HepG2 (cell line): ENCODE measurements at regions not wholly inside any gene's neighbourhood (a gene's known extent, or its start where the extent isn't known, plus 50 kb on each side); places are given as distances from the start of the nearest gene placed in this dataset.

ENCODE experiments used
- DBP ChIP-seq: sonication (generic); formaldehyde crosslinking; IDR thresholded peaks from 2 replicates; pipeline ENCODE4 v1.4.0; 2020; ENCODE audit warnings: missing genetic modification reagents; ENCODE audit errors: not compliant biosample characterization
- EP300 ChIP-seq, 3 experiments: sonication (generic) in 1 of 3; formaldehyde crosslinking in 1 of 3; IDR thresholded peaks; 2 replicates each; pipeline versions ENCODE4 v1.5.1 to v1.6.1; 2011 to 2020; ENCODE audit warnings: low read depth in 2 of 3, low read length in 2 of 3, borderline replicate concordance in 1 of 3, improper control_type of control experiment in 1 of 3, mild to moderate bottlenecking in 1 of 3, missing genetic modification reagents in 1 of 3, moderate library complexity in 1 of 3
- ESRRA ChIP-seq: sonication (generic); formaldehyde crosslinking; IDR thresholded peaks from 2 replicates; pipeline ENCODE4 v1.5.1; 2020; ENCODE audit warnings: mild to moderate bottlenecking, low read depth, missing genetic modification reagents
- FOXP1 ChIP-seq, 2 experiments: fragments of 450-650 bp in 1 of 2; IDR thresholded peaks; 2 replicates each; pipeline ENCODE4 v1.6.1; 2017 to 2018; ENCODE audit warnings: antibody characterized with exemption in 1 of 2
- HIC2 ChIP-seq: sonication (generic); formaldehyde crosslinking; IDR thresholded peaks from 2 replicates; pipeline ENCODE4 v1.9.0; 2022; ENCODE audit warnings: low read depth, missing genetic modification reagents
- JARID2 ChIP-seq: sonication (generic); formaldehyde crosslinking; IDR thresholded peaks from 2 replicates; pipeline ENCODE4 v1.8.1; 2023; ENCODE audit warnings: missing genetic modification reagents, inconsistent platforms; ENCODE audit not compliant: insufficient replicate concordance
- MIER2 ChIP-seq: IDR thresholded peaks from 2 replicates; pipeline ENCODE4 v1.6.1; 2016; ENCODE audit warnings: missing biosample characterization, missing genetic modification reagents
- NFRKB ChIP-seq: fragments of 450-650 bp; IDR thresholded peaks from 2 replicates; pipeline ENCODE4 v1.6.1; 2017
- PPARG ChIP-seq: conservative IDR thresholded peaks from 2 replicates; pipeline ENCODE4 v1.6.1; 2016; ENCODE audit warnings: missing biosample characterization, missing genetic modification reagents
- SNAI1 ChIP-seq: sonication (generic); formaldehyde crosslinking; IDR thresholded peaks from 2 replicates; pipeline ENCODE4 v1.5.0; 2020; ENCODE audit warnings: mild to moderate bottlenecking, missing genetic modification reagents, borderline replicate concordance
- THAP11 ChIP-seq: IDR thresholded peaks from 2 replicates; pipeline ENCODE4 v1.6.1; 2016; ENCODE audit warnings: missing biosample characterization, missing genetic modification reagents
- ZBTB25 ChIP-seq: IDR thresholded peaks from 2 replicates; pipeline ENCODE4 v1.6.1; 2018; ENCODE audit warnings: missing genetic modification reagents
- ZFAT ChIP-seq: sonication (generic); formaldehyde crosslinking; conservative IDR thresholded peaks from 2 replicates; pipeline ENCODE4 v1.8.1; 2023; ENCODE audit warnings: missing genetic modification reagents, inconsistent platforms
- ZFP62 ChIP-seq: sonication (generic); formaldehyde crosslinking; IDR thresholded peaks from 2 replicates; pipeline ENCODE4 v1.4.0; 2020; ENCODE audit warnings: missing genetic modification reagents
- ZFP90 ChIP-seq: sonication (generic); formaldehyde crosslinking; IDR thresholded peaks from 2 replicates; pipeline ENCODE4 v1.8.0; 2022; ENCODE audit warnings: missing genetic modification reagents, mild to moderate bottlenecking, inconsistent platforms, borderline replicate concordance
- ZNF138 ChIP-seq: sonication (generic); formaldehyde crosslinking; IDR thresholded peaks from 2 replicates; pipeline ENCODE4 v1.5.0; 2020; ENCODE audit warnings: mild to moderate bottlenecking, low read depth, missing genetic modification reagents
- ZNF280D ChIP-seq: sonication (generic); formaldehyde crosslinking; IDR thresholded peaks from 2 replicates; pipeline ENCODE4 v1.5.1; 2020; ENCODE audit warnings: mild to moderate bottlenecking, missing genetic modification reagents
- ZNF564 ChIP-seq: sonication (generic); formaldehyde crosslinking; IDR thresholded peaks from 2 replicates; pipeline ENCODE4 v1.8.1; 2023; ENCODE audit warnings: mild to moderate bottlenecking, missing genetic modification reagents
- ZNF709 ChIP-seq: sonication (generic); formaldehyde crosslinking; IDR thresholded peaks from 2 replicates; pipeline ENCODE4 v1.5.0; 2020; ENCODE audit warnings: mild to moderate bottlenecking, missing genetic modification reagents
- ZNF740 ChIP-seq: sonication (generic); formaldehyde crosslinking; IDR thresholded peaks from 2 replicates; pipeline ENCODE4 v1.4.0; 2020; ENCODE audit warnings: missing genetic modification reagents
- ZNF841 ChIP-seq: sonication (generic); formaldehyde crosslinking; IDR thresholded peaks from 2 replicates; pipeline ENCODE4 v1.8.1; 2023; ENCODE audit warnings: missing genetic modification reagents, borderline replicate concordance

GRCh38 chr20:50366270-50367103 lies 143.7 kb upstream of the PTPN1 start (continued):
- TF ChIP-seq EP300 (IDR thresholded peaks at IDR 0.05; ENCODE audit: low read depth in 2 of 2, low read length in 2 of 2), result peak; percentile 79 to 93
- peak; percentile 92 for TF ChIP-seq EP300 (CRISPR knock-in tag; IDR thresholded peaks at IDR 0.05; ENCODE audit: borderline replicate concordance)
- peak; percentile 90 for TF ChIP-seq ZBTB25 (CRISPR knock-in tag)
- TF ChIP-seq JARID2 (CRISPR knock-in tag), result no peak
- TF ChIP-seq FOXP1 (IDR thresholded peaks at IDR 0.05), result peak; percentile 75; the same call in 1 of the 2 replicates
- TF ChIP-seq FOXP1 (CRISPR knock-in tag; IDR thresholded peaks at IDR 0.05), result peak; percentile 93
- peak; percentile 8; the same call in 1 of the 2 replicates for TF ChIP-seq ZFP90 (CRISPR knock-in tag)
- TF ChIP-seq ZNF564 (CRISPR knock-in tag), result peak; percentile 86; the same call in 1 of the 2 replicates
- TF ChIP-seq THAP11, result peak; percentile 79
- no peak for TF ChIP-seq ZNF138
- TF ChIP-seq PPARG, result peak; percentile 97
- no peak for TF ChIP-seq ZFP62 (CRISPR knock-in tag)
- no peak for TF ChIP-seq ZFAT (CRISPR knock-in tag)
- no peak for TF ChIP-seq NFRKB
- no peak for TF ChIP-seq ZNF740 (CRISPR knock-in tag)
- 0 out of 2 replicates have a peak, but pooled peaks have one; percentile 56 for TF ChIP-seq ZNF280D (CRISPR knock-in tag)
- peak; percentile 88 for TF ChIP-seq HIC2 (CRISPR knock-in tag)
- peak; percentile 79 for TF ChIP-seq MIER2 (CRISPR knock-in tag)
- TF ChIP-seq ESRRA (CRISPR knock-in tag), result peak; percentile 77
- TF ChIP-seq SNAI1, result no peak
- no peak for TF ChIP-seq DBP (CRISPR knock-in tag)
- no peak for TF ChIP-seq ZNF841 (CRISPR knock-in tag)
- no peak for TF ChIP-seq ZNF709
